HEK293T (cell line): ENCODE measurements at regions not wholly inside any gene's neighbourhood (a gene's known extent, or its start where the extent isn't known, plus 50 kb on each side); places are given as distances from the start of the nearest gene placed in this dataset.

Experiments used
- CTCF ChIA-PET: fragments of 350-600 bp; formaldehyde crosslinking; extraction: SDS; loops from one replicate; lab custom pipeline; 2021; ENCODE audit warnings: antibody characterized with exemption, inconsistent platforms; lab: Yijun Ruan, JAX
- POLR2A ChIA-PET: fragments of 350-600 bp; formaldehyde crosslinking; extraction: SDS; loops from one replicate; lab custom pipeline; 2020; ENCODE audit warnings: antibody characterized with exemption, inconsistent platforms; lab: Yijun Ruan, JAX
- DNase-seq: peaks from one replicate; pipeline ENCODE4 v3.0.0; 2012; ENCODE audit warnings: mixed read lengths; ENCODE audit errors: extremely low spot score
- ARNT ChIP-seq: fragments of 450-650 bp; IDR thresholded peaks from 2 replicates; pipeline ENCODE4 v1.6.1; 2017; ENCODE audit warnings: mild to moderate bottlenecking
- BHLHE40 ChIP-seq: fragments of 450-650 bp; IDR thresholded peaks from 2 replicates; pipeline ENCODE4 v1.6.1; 2016; ENCODE audit warnings: mild to moderate bottlenecking, moderate library complexity, borderline replicate concordance
- CTBP1 ChIP-seq: fragments of 450-650 bp; IDR thresholded peaks from 2 replicates; pipeline ENCODE4 v1.6.1; 2016; ENCODE audit warnings: borderline replicate concordance
- ELF4 ChIP-seq: fragments of 450-650 bp; IDR thresholded peaks from 2 replicates; pipeline ENCODE4 v1.6.1; 2017; ENCODE audit warnings: antibody characterized with exemption
- FOXA1 ChIP-seq: fragments of 450-650 bp; IDR thresholded peaks from 2 replicates; pipeline ENCODE4 v1.6.1; 2016; ENCODE audit warnings: mild to moderate bottlenecking
- FOXK2 ChIP-seq: fragments of 450-650 bp; IDR thresholded peaks from 2 replicates; pipeline ENCODE4 v1.6.1; 2016; ENCODE audit warnings: mild to moderate bottlenecking
- FOXM1 ChIP-seq: fragments of 450-650 bp; IDR thresholded peaks from 2 replicates; pipeline ENCODE4 v1.6.1; 2017; ENCODE audit warnings: mild to moderate bottlenecking, borderline replicate concordance
- HDGF ChIP-seq: fragments of 450-650 bp; IDR thresholded peaks from 2 replicates; pipeline ENCODE4 v1.6.1; 2017; ENCODE audit warnings: antibody characterized with exemption, borderline replicate concordance
- L3MBTL2 ChIP-seq: fragments of 450-650 bp; conservative IDR thresholded peaks from 2 replicates; pipeline ENCODE4 v1.6.1; 2016; ENCODE audit warnings: mild to moderate bottlenecking
- LEF1 ChIP-seq: fragments of 450-650 bp; IDR thresholded peaks from 2 replicates; pipeline ENCODE4 v1.6.1; 2017; ENCODE audit warnings: mild to moderate bottlenecking, borderline replicate concordance
- NFRKB ChIP-seq: fragments of 450-650 bp; IDR thresholded peaks from 2 replicates; pipeline ENCODE4 v1.6.1; 2016; ENCODE audit warnings: mild to moderate bottlenecking, moderate library complexity
- SP1 ChIP-seq: fragments of 450-650 bp; IDR thresholded peaks from 2 replicates; pipeline ENCODE4 v1.6.1; 2017
- SUZ12 ChIP-seq: fragments of 450-650 bp; IDR thresholded peaks from 2 replicates; pipeline ENCODE4 v1.6.1; 2016; ENCODE audit warnings: mild to moderate bottlenecking
- TARDBP ChIP-seq: fragments of 450-650 bp; IDR thresholded peaks from 2 replicates; pipeline ENCODE4 v1.6.1; 2016
- ZNF384 ChIP-seq: fragments of 450-650 bp; IDR thresholded peaks from 2 replicates; pipeline ENCODE4 v1.6.1; 2016
- TF ChIP-seq, protein P1 (sequence below): fragments of 450-650 bp; IDR thresholded peaks from 2 replicates; pipeline ENCODE4 v1.6.1; 2016

DNA sequence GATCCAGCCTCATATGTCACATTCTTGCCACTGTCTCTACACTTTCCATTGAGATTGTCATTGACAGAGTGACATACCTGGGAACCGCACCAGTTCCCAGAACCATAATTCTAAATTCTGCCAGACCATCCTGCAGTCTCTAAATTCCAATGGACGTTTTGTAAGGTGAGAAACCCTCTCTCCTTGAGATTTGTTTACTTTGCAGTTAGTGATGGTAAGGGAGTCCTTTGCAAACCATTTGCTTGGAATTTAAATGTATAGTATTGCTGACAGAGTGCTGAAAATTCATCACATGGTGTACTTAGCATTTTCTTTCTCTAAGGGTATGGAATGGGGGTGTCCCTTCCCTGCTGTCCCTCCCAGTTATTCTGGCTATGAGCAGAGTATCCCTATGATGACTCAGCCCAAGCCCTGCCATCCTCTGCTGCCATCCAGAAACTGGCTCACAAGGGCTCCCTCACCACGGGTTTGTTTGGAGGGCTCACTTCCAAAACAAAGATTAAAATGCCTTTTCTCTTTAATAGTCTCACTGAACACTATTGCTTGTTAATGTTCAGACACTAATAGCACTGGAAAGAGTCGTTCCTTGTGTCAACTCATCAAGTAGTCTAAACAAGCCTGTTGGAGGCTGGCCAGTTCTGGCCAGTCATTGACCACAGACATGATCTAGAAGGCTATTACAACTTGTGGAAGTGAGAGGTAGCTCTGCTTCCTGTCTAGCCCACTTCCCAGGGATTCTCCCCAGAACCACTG, 129.0 kb upstream of the HMGA2 start:
- ChIA-PET CTCF (interaction anchor here (1.4 kb wide), 1 partner anchor 139 kb away, joined by 5 read pairs; no protein-coding TSS in a partner anchor), POLR2A (no interaction called here)
- TF ChIP-seq ELF4 (no peak), SP1 (no peak), FOXK2 (no peak), SUZ12 (no peak), BHLHE40 (no peak), LEF1 (no peak), FOXA1 (no peak), ARNT (no peak), TARDBP (no peak), HDGF (no peak), ZNF384 (no peak), CTBP1 (no peak), FOXM1 (no peak), NFRKB (no peak), L3MBTL2 (no peak)
- TF ChIP-seq, protein P1, sequence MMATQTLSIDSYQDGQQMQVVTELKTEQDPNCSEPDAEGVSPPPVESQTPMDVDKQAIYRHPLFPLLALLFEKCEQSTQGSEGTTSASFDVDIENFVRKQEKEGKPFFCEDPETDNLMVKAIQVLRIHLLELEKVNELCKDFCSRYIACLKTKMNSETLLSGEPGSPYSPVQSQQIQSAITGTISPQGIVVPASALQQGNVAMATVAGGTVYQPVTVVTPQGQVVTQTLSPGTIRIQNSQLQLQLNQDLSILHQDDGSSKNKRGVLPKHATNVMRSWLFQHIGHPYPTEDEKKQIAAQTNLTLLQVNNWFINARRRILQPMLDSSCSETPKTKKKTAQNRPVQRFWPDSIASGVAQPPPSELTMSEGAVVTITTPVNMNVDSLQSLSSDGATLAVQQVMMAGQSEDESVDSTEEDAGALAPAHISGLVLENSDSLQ, result no peak
- no peak for DNase-seq

DNA sequence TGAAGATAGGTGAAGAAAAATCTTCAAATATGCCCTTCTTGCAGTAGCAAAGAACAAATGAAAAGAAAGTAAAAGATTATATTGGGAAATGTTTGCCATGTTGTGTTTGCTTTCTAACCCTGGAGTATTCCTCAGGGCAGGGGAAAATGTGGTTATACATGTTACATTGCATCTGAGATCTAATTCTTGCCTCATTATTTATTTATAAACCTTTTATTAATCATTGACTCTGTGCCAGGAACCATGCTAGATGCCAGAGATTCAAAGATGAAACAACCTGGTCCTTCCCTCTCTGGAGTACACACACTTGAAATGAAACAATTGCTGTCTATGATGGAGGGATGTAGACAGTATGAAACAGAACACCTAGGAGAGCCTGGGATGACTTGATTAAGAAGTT, 128.1 kb upstream of the HMGA2 start:
- DNase-seq, result no peak
- TF ChIP-seq SP1 (no peak), TARDBP (no peak), FOXM1 (no peak), L3MBTL2 (no peak), ZNF384 (no peak), HDGF (no peak), CTBP1 (no peak), ARNT (no peak), NFRKB (no peak), SUZ12 (no peak), FOXK2 (no peak), ELF4 (no peak), FOXA1 (no peak)
- TF ChIP-seq, protein P1, result no peak
- POLR2A ChIA-PET, result no interaction called here
- CTCF ChIA-PET, result interaction anchor here (1.4 kb wide), 1 partner anchor 140 kb away, joined by 5 read pairs; no protein-coding TSS in a partner anchor

DNA sequence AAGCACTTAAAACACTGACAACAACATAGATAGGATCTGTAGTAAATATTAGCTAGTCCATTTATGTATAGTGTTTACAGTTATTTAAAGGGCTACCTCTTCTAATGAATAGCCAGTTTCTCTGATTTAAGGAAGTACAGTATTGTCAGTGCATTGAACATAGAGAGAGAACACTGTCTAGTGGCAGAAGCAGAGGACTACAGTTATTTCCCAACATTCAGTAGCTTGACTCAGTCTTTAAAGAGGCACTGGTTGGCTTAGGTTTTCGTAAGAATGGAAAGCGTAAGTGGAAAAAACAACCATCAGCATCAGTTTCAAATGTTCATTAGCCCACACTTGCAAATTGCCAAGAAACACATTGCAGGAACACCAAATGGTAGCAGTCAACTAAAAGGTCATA, 125.0 kb upstream of the HMGA2 start:
- ChIA-PET POLR2A (no interaction called here), CTCF (no interaction called here)
- TF ChIP-seq ARNT (no peak), CTBP1 (no peak), L3MBTL2 (no peak), TARDBP (no peak), HDGF (no peak), SP1 (no peak), ELF4 (no peak), FOXM1 (no peak), FOXK2 (no peak), BHLHE40 (no peak), ZNF384 (no peak), SUZ12 (no peak), NFRKB (no peak), FOXA1 (no peak)
- TF ChIP-seq, protein P1, result no peak
- no peak for DNase-seq

DNA sequence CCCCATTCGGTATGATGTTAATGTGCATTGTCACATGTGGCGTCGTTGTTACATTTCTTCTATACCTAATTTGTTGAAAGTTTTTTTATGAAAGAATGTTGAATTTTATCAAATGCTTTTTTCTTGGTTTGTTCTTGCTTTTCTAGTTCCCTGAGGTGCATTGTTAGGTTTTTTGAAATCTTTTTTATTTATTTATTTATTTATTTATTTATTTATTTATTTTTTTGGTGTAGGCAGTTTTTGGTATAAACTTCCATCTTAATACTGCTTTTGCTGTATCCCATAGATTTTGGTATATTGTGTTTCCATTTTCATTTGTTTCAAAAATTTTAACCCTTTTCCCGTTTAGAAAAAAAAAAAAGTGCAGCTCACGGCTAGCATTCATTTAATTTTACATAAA, 121.1 kb upstream of the HMGA2 start:
- POLR2A ChIA-PET, result no interaction called here

DNA sequence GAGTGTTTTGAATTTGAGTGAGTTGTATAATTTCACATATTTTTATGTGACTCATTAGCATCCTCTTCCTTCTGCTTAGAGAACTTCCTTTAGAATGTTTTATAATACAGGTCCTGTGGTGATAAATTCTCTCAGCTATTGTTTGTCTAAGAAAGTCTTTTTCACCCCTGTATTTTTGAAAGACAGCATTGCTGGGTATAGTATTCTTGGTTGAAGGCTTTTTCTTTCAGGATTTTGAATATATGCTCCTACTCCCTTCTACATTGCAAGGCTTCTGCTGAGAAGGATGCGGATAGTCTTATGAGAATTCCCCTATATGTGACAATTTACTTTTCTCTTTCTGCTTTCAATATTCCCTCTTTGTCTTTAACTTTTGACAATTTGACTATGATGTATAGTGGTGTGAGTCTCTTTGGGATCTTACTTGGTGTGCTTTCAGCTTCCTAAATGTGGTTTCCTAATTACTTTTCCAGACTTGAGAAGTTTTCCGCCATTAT, 118.9 kb upstream of the HMGA2 start:
- CTCF ChIA-PET, result no interaction called here
- POLR2A ChIA-PET, result no interaction called here
- no peak for DNase-seq
- TF ChIP-seq ZNF384 (no peak), SUZ12 (no peak), NFRKB (no peak), SP1 (no peak), ARNT (no peak), TARDBP (no peak), FOXA1 (no peak)

More for the DNA sequence above, 121.1 kb upstream of the HMGA2 start:
- no peak for DNase-seq
- TF ChIP-seq, protein P1, result no peak
- no peak for TF ChIP-seq ELF4
- no peak for TF ChIP-seq ARNT
- CTCF ChIA-PET, result no interaction called here

DNA sequence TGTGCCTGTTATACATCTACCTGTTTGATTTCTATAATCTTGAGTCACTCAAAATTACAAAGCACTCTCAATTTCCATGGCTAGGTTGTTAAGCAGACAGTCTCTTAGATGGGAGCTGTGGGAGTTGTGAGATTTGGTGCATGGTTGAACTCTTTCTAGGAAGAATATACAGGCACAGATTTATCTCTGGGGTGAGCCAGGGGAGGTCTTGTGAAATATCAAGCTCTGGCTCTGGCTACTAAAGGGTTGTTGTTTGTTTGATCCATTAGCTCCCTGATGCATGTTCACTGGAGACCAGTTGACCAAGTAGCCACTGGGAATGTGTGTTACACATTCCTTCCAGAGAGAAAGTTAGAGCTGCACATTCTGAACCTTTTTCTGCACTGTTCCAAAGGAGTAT, 117.2 kb upstream of the HMGA2 start:
- TF ChIP-seq FOXA1 (no peak), ARNT (no peak), LEF1 (no peak), SP1 (no peak), ZNF384 (no peak)
- TF ChIP-seq, protein P1, result no peak
- ChIA-PET POLR2A (interaction anchor here (0.6 kb wide), 1 partner anchor 60 kb away, joined by 4 read pairs; no protein-coding TSS in a partner anchor), CTCF (no interaction called here)
- DNase-seq, result no peak
